H1 (cell line): ENCODE measurements at regions not wholly inside any gene's neighbourhood (a gene's known extent, or its start where the extent isn't known, plus 50 kb on each side); places are given as distances from the start of the nearest gene placed in this dataset.

ENCODE experiments used
- CTCF ChIA-PET: fragments of 300-600 bp; sonication (Branson Sonifier 250); formaldehyde crosslinking; loops from one replicate; lab custom pipeline; 2021; ENCODE audit not compliant: partially characterized antibody; lab: Charles Lee
- POLR2A ChIA-PET: fragments of 300-600 bp; sonication (Branson Sonifier 250); formaldehyde crosslinking; loops from one replicate; lab custom pipeline; 2021; ENCODE audit warnings: inconsistent platforms; ENCODE audit not compliant: partially characterized antibody; lab: Charles Lee
- DNase-seq, 2 experiments: peaks; one replicate each; pipeline versions ENCODE4 v3.0.0 to v3.0.0-alpha.2; 2010 to 2022; ENCODE audit warnings: low spot score in 2 of 2, low read depth in 1 of 2, mixed read lengths in 1 of 2
- FAIRE-seq: peaks from 2 replicates; lab custom pipeline; 2011; peaks lifted over from hg19 to GRCh38; lab: Jason Lieb, UNC
- H2AFZ ChIP-seq: 2 replicates; pipeline ENCODE4 v1.8.1; 2012; ENCODE audit warnings: low read length, inconsistent platforms
- H2AK5ac ChIP-seq: 2 replicates; pipeline ENCODE4 v1.6.1; 2013; ENCODE audit warnings: low read depth, low read length
- H2BK120ac ChIP-seq: replicated peaks from 2 replicates; pipeline ENCODE3; 2013; ENCODE audit warnings: low read depth, low read length, inconsistent platforms
- H2BK12ac ChIP-seq: 2 replicates; pipeline ENCODE4 v1.6.1; 2013; ENCODE audit warnings: low read depth, low read length
- H2BK15ac ChIP-seq: 2 replicates; pipeline ENCODE4 v1.6.1; 2013; ENCODE audit warnings: low read length
- H2BK20ac ChIP-seq: 2 replicates; pipeline ENCODE4 v1.6.1; 2013; ENCODE audit warnings: low read length
- H2BK5ac ChIP-seq: 2 replicates; pipeline ENCODE4 v1.6.1; 2013; ENCODE audit warnings: low read depth, low read length
- H3K14ac ChIP-seq: 2 replicates; pipeline ENCODE4 v1.6.1; 2013; ENCODE audit warnings: inconsistent platforms; ENCODE audit not compliant: insufficient read length
- H3K18ac ChIP-seq: 2 replicates; pipeline ENCODE4 v1.6.1; 2013; ENCODE audit warnings: low read length; ENCODE audit errors: extremely low read depth
- H3K23ac ChIP-seq: 2 replicates; pipeline ENCODE4 v1.6.1; 2013; ENCODE audit warnings: inconsistent platforms; ENCODE audit not compliant: insufficient read length
- H3K23me2 ChIP-seq: 2 replicates; pipeline ENCODE4 v1.6.1; 2013; ENCODE audit warnings: low read depth, low read length
- H3K27ac ChIP-seq: 2 replicates; pipeline ENCODE4 v1.6.1; 2011; ENCODE audit warnings: low read depth, low read length, inconsistent platforms
- H3K27me3 ChIP-seq, 4 experiments: replicated peaks in 1 of 4; 1 replicate in 1 of 4; 2 replicates in 3 of 4; pipeline versions ENCODE4 v1.6.1 to v1.8.1; 2011 to 2013; ENCODE audit warnings: low read length in 3 of 4, mild to moderate bottlenecking in 3 of 4, inconsistent platforms in 2 of 4, mixed read lengths in 2 of 4, moderate library complexity in 1 of 4; ENCODE audit not compliant: control insufficient read depth in 3 of 4, insufficient read depth in 3 of 4; ENCODE audit errors: extremely low read depth in 1 of 4
- H3K36me3 ChIP-seq, 4 experiments: 2 replicates each; pipeline versions ENCODE4 v1.6.1 to v1.8.1; 2011 to 2013; ENCODE audit warnings: mild to moderate bottlenecking in 4 of 4, low read length in 3 of 4, moderate library complexity in 2 of 4, control low read depth in 1 of 4, inconsistent platforms in 1 of 4; ENCODE audit not compliant: insufficient read depth in 4 of 4, control insufficient read depth in 2 of 4
- H3K4ac ChIP-seq: replicated peaks from 2 replicates; pipeline ENCODE3; 2013; ENCODE audit warnings: low read length, low read depth, mixed read lengths, inconsistent platforms; ENCODE audit not compliant: insufficient read length
- H3K4me1 ChIP-seq, 4 experiments: replicated peaks in 1 of 4; 1 replicate in 1 of 4; 2 replicates in 3 of 4; pipeline versions ENCODE4 v1.6.1 to v1.8.1; 2011 to 2013; ENCODE audit warnings: low read length in 3 of 4, inconsistent platforms in 2 of 4, mixed read lengths in 1 of 4; ENCODE audit not compliant: insufficient read depth in 4 of 4, control insufficient read depth in 3 of 4
- H3K4me2 ChIP-seq, 2 experiments: 2 replicates each; pipeline versions ENCODE4 v1.6.1 to v1.8.1; 2011 to 2013; ENCODE audit warnings: low read depth in 2 of 2, low read length in 2 of 2, control low read depth in 1 of 2, inconsistent platforms in 1 of 2, mild to moderate bottlenecking in 1 of 2; ENCODE audit not compliant: insufficient read depth in 1 of 2
- H3K4me3 ChIP-seq, 4 experiments: fragments of 200-600, 300-600 bp in 1 of 4; sonication (generic), shearing (Covaris generic), sonication (Bioruptor Twin) in 1 of 4; 2 replicates each; pipeline versions ENCODE4 v1.5.1 to v1.8.1; 2011 to 2016; ENCODE audit warnings: low read length in 4 of 4, low read depth in 3 of 4, control low read depth in 2 of 4, inconsistent platforms in 2 of 4, mild to moderate bottlenecking in 2 of 4, mixed read lengths in 1 of 4, moderate library complexity in 1 of 4; ENCODE audit not compliant: insufficient read depth in 2 of 4; ENCODE audit errors: extremely low read depth in 1 of 4
- H3K56ac ChIP-seq: replicated peaks from 2 replicates; pipeline ENCODE3; 2013; ENCODE audit warnings: low read depth, mild to moderate bottlenecking, mixed read lengths, low read length, inconsistent platforms; ENCODE audit not compliant: insufficient read length
- H3K79me1 ChIP-seq: 2 replicates; pipeline ENCODE4 v1.6.1; 2013; ENCODE audit warnings: low read depth, low read length, control low read depth
- H3K79me2 ChIP-seq, 2 experiments: 2 replicates each; pipeline versions ENCODE4 v1.6.1 to v1.8.1; 2012 to 2013; ENCODE audit warnings: low read length in 2 of 2, mild to moderate bottlenecking in 2 of 2, inconsistent platforms in 1 of 2; ENCODE audit not compliant: insufficient read depth in 2 of 2, control insufficient read depth in 1 of 2
- H3K9ac ChIP-seq, 4 experiments: replicated peaks in 1 of 4; 1 replicate in 1 of 4; 2 replicates in 3 of 4; pipeline versions ENCODE4 v1.6.1 to v1.8.1; 2011 to 2013; ENCODE audit warnings: low read depth in 3 of 4, low read length in 3 of 4, control low read depth in 2 of 4, mild to moderate bottlenecking in 2 of 4, moderate library complexity in 2 of 4, inconsistent platforms in 1 of 4; ENCODE audit errors: extremely low read depth in 1 of 4
- H3K9me3 ChIP-seq, 2 experiments: 2 replicates each; pipeline versions ENCODE4 v1.6.1 to v1.8.1; 2012 to 2013; ENCODE audit warnings: mild to moderate bottlenecking in 2 of 2, moderate library complexity in 2 of 2, control low read depth in 1 of 2, inconsistent platforms in 1 of 2, low read depth in 1 of 2, low read length in 1 of 2, mixed read lengths in 1 of 2; ENCODE audit not compliant: insufficient read depth in 2 of 2
- H4K20me1 ChIP-seq, 2 experiments: replicated peaks in 1 of 2; 2 replicates each; pipeline versions ENCODE3 to v1.8.1; 2011 to 2013; ENCODE audit warnings: inconsistent platforms in 2 of 2, low read length in 2 of 2, mild to moderate bottlenecking in 1 of 2; ENCODE audit not compliant: insufficient read depth in 2 of 2, control insufficient read depth in 1 of 2
- H4K5ac ChIP-seq: 2 replicates; pipeline ENCODE4 v1.6.1; 2013; ENCODE audit warnings: low read length, low read depth, mixed read lengths, inconsistent platforms; ENCODE audit not compliant: insufficient read length
- H4K8ac ChIP-seq: 2 replicates; pipeline ENCODE4 v1.8.0; 2013; ENCODE audit warnings: mild to moderate bottlenecking, moderate library complexity, low read length, inconsistent platforms; ENCODE audit not compliant: insufficient read depth; ENCODE audit errors: extremely low read depth
- H4K91ac ChIP-seq: replicated peaks from 2 replicates; pipeline ENCODE3; 2013; ENCODE audit warnings: low read length, mixed read lengths, inconsistent platforms; ENCODE audit not compliant: insufficient read length
- ATF2 ChIP-seq: IDR thresholded peaks from 2 replicates; pipeline ENCODE4 v1.6.1; 2012; ENCODE audit warnings: low read length, inconsistent platforms
- CEBPB ChIP-seq: IDR thresholded peaks from 2 replicates; pipeline ENCODE4 v1.6.1; 2012; ENCODE audit warnings: low read depth, low read length
- E2F6 ChIP-seq: IDR thresholded peaks from 2 replicates; pipeline ENCODE4 v1.6.1; 2012; ENCODE audit warnings: inconsistent platforms
- JUND ChIP-seq: IDR thresholded peaks from 2 replicates; pipeline ENCODE4 v1.6.1; 2011; ENCODE audit warnings: mild to moderate bottlenecking, improper control_type of control experiment, low read length
- MAX ChIP-seq: IDR thresholded peaks from 2 replicates; pipeline ENCODE4 v1.6.1; 2012; ENCODE audit warnings: inconsistent platforms
- POLR2AphosphoS5 ChIP-seq: IDR thresholded peaks from 2 replicates; pipeline ENCODE4 v1.6.1; 2011; ENCODE audit warnings: low read depth, low read length
- RAD21 ChIP-seq, 2 experiments: IDR thresholded peaks in 1 of 2; conservative IDR thresholded peaks in 1 of 2; 2 replicates each; pipeline ENCODE4 v1.6.1; 2011; ENCODE audit warnings: low read depth in 2 of 2, low read length in 2 of 2, improper control_type of control experiment in 1 of 2, inconsistent platforms in 1 of 2, mild to moderate bottlenecking in 1 of 2, moderate library complexity in 1 of 2
- SIRT6 ChIP-seq: IDR thresholded peaks from one replicate; pipeline ENCODE4 v1.7.1; 2012; ENCODE audit warnings: low read length, inconsistent platforms
- SP2 ChIP-seq: IDR thresholded peaks from 2 replicates; pipeline ENCODE4 v1.6.1; 2012; ENCODE audit warnings: mild to moderate bottlenecking, low read length, inconsistent platforms
- SRF ChIP-seq: IDR thresholded peaks from 2 replicates; pipeline ENCODE4 v1.6.1; 2011; ENCODE audit warnings: mild to moderate bottlenecking, low read depth, low read length, moderate library complexity
- TCF12 ChIP-seq: IDR thresholded peaks from 2 replicates; pipeline ENCODE4 v1.6.1; 2011; ENCODE audit warnings: low read depth, mild to moderate bottlenecking, low read length
- WGBS, 2 experiments: shearing (Covaris generic) in 1 of 2; methylation state at CpG; one replicate each; pipeline versions ENCODE4 v1.1.6 to v1.1.7; 2013 to 2015; ENCODE audit warnings: low lambda C conversion rate in 2 of 2, mixed read lengths in 2 of 2, inconsistent platforms in 1 of 2, low coverage in 1 of 2, missing lambda C conversion rate in 1 of 2; ENCODE audit not compliant: insufficient replicate concordance in 2 of 2, insufficient coverage in 1 of 2, insufficient read length in 1 of 2; ENCODE audit errors: extremely low coverage in 1 of 2, missing lambda C conversion rate in 1 of 2; 5-methylcytosine and 5-hydroxymethylcytosine counted together

GRCh38 chr5:39696672-39697398 is 272.1 kb upstream of the DAB2 start:
- FAIRE-seq, result no peak
- TF ChIP-seq MAX (no peak), POLR2AphosphoS5 (no peak), ATF2 (no peak), CEBPB (no peak), TCF12 (no peak), SP2 (no peak), SRF (no peak), SIRT6 (no peak), E2F6 (no peak), RAD21 (IDR thresholded peaks at IDR 0.05 in 1 of 2, conservative IDR thresholded peaks at IDR 0.05 in 1 of 2; ENCODE audit: low read depth in 2 of 2, low read length in 2 of 2) (no peak), JUND (no peak)

More at GRCh38 chr5:39696672-39697398, 272.1 kb upstream of the DAB2 start:
- no peak overlapping the region for H2AK5ac ChIP-seq
- H3K23me2 ChIP-seq, result no peaks in the 10 kb centered on the region
- H3K23ac ChIP-seq, result no peak overlapping the region
- WGBS, 2 experiments, result 82% methylated on average over 1 of the region's 1 CpG; no CpG with 5 or more reads in 1 of the 2 experiments
- ChIA-PET CTCF (no interaction called here), POLR2A (no interaction called here)
- H3K18ac ChIP-seq, result no peak overlapping the region
- no peak overlapping the region for H3K4me2 ChIP-seq
- no peak overlapping the region for H3K56ac ChIP-seq
- no peaks in the 10 kb centered on the region for H3K9me3 ChIP-seq
- no peaks in the 10 kb centered on the region for H3K79me2 ChIP-seq
- H3K9ac ChIP-seq, result no peak overlapping the region
- no peak overlapping the region for H2BK12ac ChIP-seq
- H4K8ac ChIP-seq, result no peak overlapping the region
- H3K4ac ChIP-seq, result no peak overlapping the region
- no peak overlapping the region for H3K4me3 ChIP-seq
- no peak overlapping the region for H2BK5ac ChIP-seq
- no peaks in the 10 kb centered on the region for H3K27me3 ChIP-seq
- H4K91ac ChIP-seq, result no peak overlapping the region
- H2BK15ac ChIP-seq, result no peak overlapping the region
- H3K27ac ChIP-seq, result no peak overlapping the region
- no peak for DNase-seq
- H3K79me1 ChIP-seq, result no peaks in the 10 kb centered on the region
- no peaks in the 10 kb centered on the region for H3K4me1 ChIP-seq
- no peak overlapping the region for H4K5ac ChIP-seq
- no peak overlapping the region for H2BK120ac ChIP-seq
- H3K36me3 ChIP-seq, result no peaks in the 10 kb centered on the region
- H4K20me1 ChIP-seq, result no peaks in the 10 kb centered on the region
- no peak overlapping the region for H2AFZ ChIP-seq
- no peak overlapping the region for H3K14ac ChIP-seq
- H2BK20ac ChIP-seq, result no peak overlapping the region
